Neural progenitor cell (in vitro differentiated cells): ENCODE measurements at regions not wholly inside any gene's neighbourhood (a gene's known extent, or its start where the extent isn't known, plus 50 kb on each side); places are given as distances from the start of the nearest gene placed in this dataset.

ENCODE experiments used
- CTCF ChIP-seq: fragments of 200-600 bp; sonication (generic); IDR thresholded peaks from 2 replicates; pipeline ENCODE4 v1.5.1; 2017; ENCODE audit warnings: antibody characterized with exemption, mild to moderate bottlenecking
- EZH2 ChIP-seq: fragments of 200-600 bp; sonication (generic); IDR thresholded peaks from 2 replicates; pipeline ENCODE4 v1.6.1; 2017; ENCODE audit warnings: antibody characterized with exemption, mild to moderate bottlenecking, moderate library complexity
- EZH2phosphoT487 ChIP-seq: fragments of 200-600 bp; sonication (generic); IDR thresholded peaks from 2 replicates; pipeline ENCODE4 v1.6.1; 2017; ENCODE audit warnings: antibody characterized with exemption

- TF ChIP-seq CTCF (no peak), EZH2 (peak; percentile 68), EZH2phosphoT487 (no peak)
These were observed 108.2 kb downstream of the KCNRG start for GRCh38 chr13:50123515-50123861.
